ENCODE measurements at regions not wholly inside any gene's neighbourhood (a gene's known extent, or its start where the extent isn't known, plus 50 kb on each side); places are given as distances from the start of the nearest gene placed in this dataset.

- TF ChIP-seq EZH2 (IDR thresholded peaks at IDR 0.05; ENCODE audit: insufficient read depth, poor library complexity, severe bottlenecking), result no peak
- no peak for TF ChIP-seq EZH2phosphoT487 (IDR thresholded peaks at IDR 0.05; ENCODE audit: insufficient read depth, low read depth)
Measured at GRCh38 chr7:13560441-13560840, 429.0 kb downstream of the ETV1 start.

All from GM23248 (cell line).